ENCODE measurements at regions not wholly inside any gene's neighbourhood (a gene's known extent, or its start where the extent isn't known, plus 50 kb on each side); places are given as distances from the start of the nearest gene placed in this dataset.

DNA sequence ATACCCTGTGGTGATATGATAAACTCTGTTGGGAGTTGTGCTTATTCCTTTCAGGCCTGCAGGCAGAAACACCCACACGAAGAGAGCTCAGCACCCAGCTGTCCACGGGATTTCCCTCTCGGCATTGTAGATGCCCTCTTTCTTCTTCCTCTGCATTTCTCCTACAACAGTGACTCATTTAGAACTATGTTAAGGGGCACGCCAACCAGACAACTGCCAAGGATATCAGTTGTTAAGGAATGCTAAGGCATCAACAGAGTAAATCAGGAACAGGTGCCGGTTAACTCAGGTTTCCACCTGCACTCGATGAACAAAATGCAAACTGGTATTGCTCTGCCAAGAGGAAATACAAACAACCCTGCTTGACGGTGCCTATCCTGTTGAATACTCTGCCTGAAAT lies 270.0 kb upstream of the PEX5L start:
- Histone ChIP-seq H3K4me3 (ENCODE audit: low read depth, low read length) (no peak overlapping the region), H3K36me3 (ENCODE audit: control insufficient read depth, insufficient read depth, low read length) (no peaks in the 10 kb centered on the region), H3K27me3 (ENCODE audit: control insufficient read depth, insufficient read depth, low read length) (no peaks in the 10 kb centered on the region)
- POLR2A ChIA-PET = no interaction called here
- TF ChIP-seq, protein P1, sequence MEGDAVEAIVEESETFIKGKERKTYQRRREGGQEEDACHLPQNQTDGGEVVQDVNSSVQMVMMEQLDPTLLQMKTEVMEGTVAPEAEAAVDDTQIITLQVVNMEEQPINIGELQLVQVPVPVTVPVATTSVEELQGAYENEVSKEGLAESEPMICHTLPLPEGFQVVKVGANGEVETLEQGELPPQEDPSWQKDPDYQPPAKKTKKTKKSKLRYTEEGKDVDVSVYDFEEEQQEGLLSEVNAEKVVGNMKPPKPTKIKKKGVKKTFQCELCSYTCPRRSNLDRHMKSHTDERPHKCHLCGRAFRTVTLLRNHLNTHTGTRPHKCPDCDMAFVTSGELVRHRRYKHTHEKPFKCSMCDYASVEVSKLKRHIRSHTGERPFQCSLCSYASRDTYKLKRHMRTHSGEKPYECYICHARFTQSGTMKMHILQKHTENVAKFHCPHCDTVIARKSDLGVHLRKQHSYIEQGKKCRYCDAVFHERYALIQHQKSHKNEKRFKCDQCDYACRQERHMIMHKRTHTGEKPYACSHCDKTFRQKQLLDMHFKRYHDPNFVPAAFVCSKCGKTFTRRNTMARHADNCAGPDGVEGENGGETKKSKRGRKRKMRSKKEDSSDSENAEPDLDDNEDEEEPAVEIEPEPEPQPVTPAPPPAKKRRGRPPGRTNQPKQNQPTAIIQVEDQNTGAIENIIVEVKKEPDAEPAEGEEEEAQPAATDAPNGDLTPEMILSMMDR (IDR thresholded peaks at IDR 0.05; ENCODE audit: insufficient read depth, low read depth, low read length) = no peak
- DNase-seq (ENCODE audit: low read depth) = no peak
- CTCF ChIA-PET = no interaction called here

DNA sequence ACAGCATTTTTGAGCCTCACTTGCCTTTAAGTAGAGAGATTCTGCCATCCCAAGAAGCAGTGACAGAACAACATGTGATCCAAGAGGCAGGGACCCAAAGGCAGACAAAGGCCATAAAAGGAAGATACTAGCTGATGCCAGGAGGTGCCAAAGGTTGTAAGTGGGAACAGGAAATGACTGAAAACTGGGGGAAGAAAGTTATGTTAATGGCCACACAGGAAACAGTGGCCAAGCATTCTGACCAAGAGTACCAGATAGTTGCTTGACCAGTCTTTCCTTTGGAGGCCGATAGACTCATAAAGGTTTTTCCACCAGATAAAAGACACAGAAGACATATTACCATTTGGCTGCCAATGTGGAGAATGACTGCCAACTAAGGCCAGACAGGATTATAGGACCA lies 274.5 kb upstream of the PEX5L start:
- no peak for DNase-seq (ENCODE audit: low read depth)
- Histone ChIP-seq H3K36me3 (ENCODE audit: control insufficient read depth, insufficient read depth, low read length) (no peaks in the 10 kb centered on the region), H3K27me3 (ENCODE audit: control insufficient read depth, insufficient read depth, low read length) (no peaks in the 10 kb centered on the region), H3K4me3 (ENCODE audit: low read depth, low read length) (no peak overlapping the region)
- TF ChIP-seq, protein P1 (IDR thresholded peaks at IDR 0.05; ENCODE audit: insufficient read depth, low read depth, low read length) = no peak
- ChIA-PET CTCF (interaction anchor here (0.6 kb wide), 1 partner anchor 248 kb away, joined by 4 read pairs; no protein-coding TSS in a partner anchor), POLR2A (no interaction called here)

DNA sequence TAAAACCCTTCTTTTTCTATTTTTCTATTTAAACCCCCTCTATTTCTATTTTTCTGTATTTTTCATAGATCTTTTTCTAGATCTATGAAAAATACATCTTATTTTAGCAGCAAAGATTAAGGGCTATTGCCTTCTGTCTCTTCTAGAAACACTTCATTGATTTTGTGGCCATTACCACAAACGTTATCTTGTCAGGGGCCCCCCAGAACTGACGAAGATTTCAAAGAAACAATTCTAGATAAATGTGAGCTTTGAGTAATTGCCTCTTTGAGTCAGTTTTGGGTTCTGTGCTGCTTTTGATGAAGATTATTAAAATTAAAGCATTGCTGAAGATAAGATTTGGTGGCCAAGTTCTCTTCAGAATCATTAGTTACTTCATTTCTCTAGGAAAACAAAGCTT lies 279.6 kb upstream of the PEX5L start:
- no peak for DNase-seq (ENCODE audit: low read depth)
- H3K36me3 ChIP-seq (ENCODE audit: control insufficient read depth, insufficient read depth, low read length) = no peaks in the 10 kb centered on the region
- CTCF ChIA-PET = no interaction called here
- POLR2A ChIA-PET = no interaction called here
- H3K4me3 ChIP-seq (ENCODE audit: low read depth, low read length) = no peak overlapping the region
- H3K27me3 ChIP-seq (ENCODE audit: control insufficient read depth, insufficient read depth, low read length) = no peaks in the 10 kb centered on the region
- TF ChIP-seq, protein P1 (IDR thresholded peaks at IDR 0.05; ENCODE audit: insufficient read depth, low read depth, low read length) = no peak

DNA sequence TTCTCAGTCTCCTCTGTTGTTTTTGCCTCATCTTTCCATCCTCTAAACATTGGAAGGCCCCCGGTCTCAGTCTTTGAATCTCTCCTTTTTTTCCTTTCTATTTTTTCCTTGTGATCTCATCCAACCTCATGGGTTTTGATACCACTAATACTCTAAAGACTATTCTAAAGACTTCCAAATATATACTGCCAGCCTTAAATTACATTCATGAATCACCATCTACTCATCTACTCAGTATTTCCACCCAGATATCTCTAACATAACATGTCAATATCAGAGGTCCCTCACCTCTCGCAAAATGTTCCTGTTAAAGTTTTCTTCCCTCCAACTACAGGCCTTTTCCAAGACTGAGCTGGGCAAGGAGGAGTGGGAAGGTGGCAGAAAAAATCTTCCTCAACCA lies 282.5 kb upstream of the TTC14 start:
- TF ChIP-seq, protein P1 (IDR thresholded peaks at IDR 0.05; ENCODE audit: insufficient read depth, low read depth, low read length) = no peak
- ChIA-PET CTCF (no interaction called here), POLR2A (no interaction called here)
- no peak for DNase-seq (ENCODE audit: low read depth)
- Histone ChIP-seq H3K27me3 (ENCODE audit: control insufficient read depth, insufficient read depth, low read length) (no peaks in the 10 kb centered on the region), H3K36me3 (ENCODE audit: control insufficient read depth, insufficient read depth, low read length) (no peaks in the 10 kb centered on the region), H3K4me3 (ENCODE audit: low read depth, low read length) (no peak overlapping the region)

DNA sequence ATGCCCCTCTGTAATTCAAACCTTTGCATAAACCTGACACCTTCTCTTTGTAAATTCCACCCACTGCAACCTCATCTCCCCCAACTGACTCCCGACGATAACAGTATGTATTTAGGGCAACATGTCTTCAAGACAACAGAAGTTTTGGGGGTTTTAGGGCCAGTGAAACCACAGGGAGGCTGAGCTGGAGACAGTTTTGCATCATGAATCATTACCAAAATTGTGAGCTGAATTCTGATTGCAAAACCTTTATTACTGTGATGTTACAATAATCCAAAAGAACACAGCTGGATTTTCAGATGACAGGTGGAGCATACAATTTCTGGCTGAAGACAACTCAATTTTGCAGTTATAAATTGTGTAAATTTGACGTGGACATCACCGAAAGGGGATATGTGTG lies 281.3 kb upstream of the TTC14 start:
- DNase-seq (ENCODE audit: low read depth) = no peak
- ChIA-PET CTCF (no interaction called here), POLR2A (no interaction called here)
- Histone ChIP-seq H3K36me3 (ENCODE audit: control insufficient read depth, insufficient read depth, low read length) (no peaks in the 10 kb centered on the region), H3K4me3 (ENCODE audit: low read depth, low read length) (no peak overlapping the region), H3K27me3 (ENCODE audit: control insufficient read depth, insufficient read depth, low read length) (no peaks in the 10 kb centered on the region)
- TF ChIP-seq, protein P1 (IDR thresholded peaks at IDR 0.05; ENCODE audit: insufficient read depth, low read depth, low read length) = no peak

Data from BJ (cell line).